Lower lobe of right lung (tissue), 2 donors: ENCODE measurements at regions not wholly inside any gene's neighbourhood (a gene's known extent, or its start where the extent isn't known, plus 50 kb on each side); places are given as distances from the start of the nearest gene placed in this dataset.

Experiments
- ATAC-seq, 2 donors: fragments of 200-7000 bp; cut with Tn5 transposase; one replicate each; pipeline ENCODE4 v1.9.1; 2020 to 2022; ENCODE audit warnings: mild to moderate bottlenecking in 2 of 2, moderate library complexity in 2 of 2
- DNase-seq: peaks from one replicate; pipeline ENCODE4 v3.0.0-alpha.2; 2020
- H3K27ac ChIP-seq: fragments of 200-600 bp; one replicate; pipeline ENCODE4 v1.8.0; 2022
- H3K27me3 ChIP-seq: fragments of 200-600 bp; one replicate; pipeline ENCODE4 v1.8.0; 2022; ENCODE audit warnings: low read depth
- H3K36me3 ChIP-seq: fragments of 200-600 bp; one replicate; pipeline ENCODE4 v1.8.0; 2022; ENCODE audit warnings: mild to moderate bottlenecking
- H3K4me1 ChIP-seq: fragments of 200-600 bp; one replicate; pipeline ENCODE4 v1.8.0; 2022
- H3K4me3 ChIP-seq: fragments of 200-600 bp; one replicate; pipeline ENCODE4 v1.8.0; 2022; ENCODE audit warnings: mild to moderate bottlenecking
- H3K9me3 ChIP-seq: fragments of 200-600 bp; one replicate; pipeline ENCODE4 v1.8.0; 2022
- CTCF ChIP-seq: fragments of 200-600 bp; IDR thresholded peaks from one replicate; pipeline ENCODE4 v1.8.0; 2022; ENCODE audit warnings: antibody characterized with exemption, mild to moderate bottlenecking
- intact Hi-C: fragments of 100-400 bp; cut with DNase I; formaldehyde crosslinking; loops from one replicate; pipeline ENCODE4 v1.11.0; 2022
- donor health status: DM: no; HTN: yes; CAD: no; lungs with severe emphysema.

DNA sequence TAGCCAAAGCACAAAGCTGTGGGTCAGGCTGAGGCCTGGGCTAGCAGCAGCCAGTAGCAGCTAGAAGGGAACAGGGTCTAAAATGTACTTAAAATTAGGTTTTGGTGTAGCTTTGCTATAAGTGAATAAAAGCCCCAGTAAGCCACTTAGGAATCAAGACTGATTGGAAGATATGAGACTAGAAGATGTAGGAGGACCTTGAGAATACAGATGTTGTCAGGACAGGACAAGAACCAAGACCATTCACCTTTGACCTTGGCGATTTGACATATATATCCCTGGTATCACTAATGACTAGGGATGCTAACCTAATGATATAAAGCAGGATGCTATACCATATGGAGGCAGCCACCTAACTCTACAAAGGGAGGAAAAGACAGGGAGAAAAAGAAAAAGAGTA lies 238.1 kb downstream of the FBXO8 start:
- no peak overlapping the region for H3K27ac ChIP-seq
- H3K4me3 ChIP-seq = no peak overlapping the region
- ATAC-seq (no peak), DNase-seq (no peak)
- no peaks in the 10 kb centered on the region for H3K4me1 ChIP-seq
- H3K27me3 ChIP-seq = no peaks in the 10 kb centered on the region
- no peaks in the 10 kb centered on the region for H3K9me3 ChIP-seq
- no peaks in the 10 kb centered on the region for H3K36me3 ChIP-seq
- no peak for TF ChIP-seq CTCF
- intact Hi-C loops = no loop called here

- Histone ChIP-seq H3K27ac (no peak overlapping the region), H3K27me3 (no peaks in the 10 kb centered on the region), H3K9me3 (no peaks in the 10 kb centered on the region), H3K36me3 (no peaks in the 10 kb centered on the region), H3K4me1 (no peaks in the 10 kb centered on the region), H3K4me3 (no peak overlapping the region)
- DNase-seq = no peak
- TF ChIP-seq CTCF = no peak
- ATAC-seq = no peak
- intact Hi-C loops = no loop called here
Observed at GRCh38 chr4:174041555-174042105, 241.8 kb downstream of the FBXO8 start.

DNA sequence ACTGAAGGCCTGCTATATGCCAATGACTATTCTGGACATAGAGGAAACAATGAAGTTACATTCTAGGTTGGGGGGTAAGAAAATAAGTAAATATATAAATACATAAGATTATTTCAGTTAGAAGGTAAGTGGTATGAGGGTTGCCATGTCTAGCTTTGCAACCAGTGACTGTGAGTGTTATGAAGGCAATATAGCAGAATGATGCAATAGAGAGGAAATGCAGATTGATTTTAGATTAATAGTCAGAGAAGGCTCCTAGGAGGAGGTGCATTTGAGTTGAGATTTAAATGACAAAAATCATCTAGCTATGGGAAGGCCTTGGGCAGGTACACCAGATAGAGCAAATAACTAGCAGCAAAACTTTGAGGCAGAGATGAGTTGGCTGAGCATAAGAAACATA lies 243.2 kb downstream of the FBXO8 start:
- DNase-seq (no peak), ATAC-seq (no peak)
- intact Hi-C loops = no loop called here

DNA sequence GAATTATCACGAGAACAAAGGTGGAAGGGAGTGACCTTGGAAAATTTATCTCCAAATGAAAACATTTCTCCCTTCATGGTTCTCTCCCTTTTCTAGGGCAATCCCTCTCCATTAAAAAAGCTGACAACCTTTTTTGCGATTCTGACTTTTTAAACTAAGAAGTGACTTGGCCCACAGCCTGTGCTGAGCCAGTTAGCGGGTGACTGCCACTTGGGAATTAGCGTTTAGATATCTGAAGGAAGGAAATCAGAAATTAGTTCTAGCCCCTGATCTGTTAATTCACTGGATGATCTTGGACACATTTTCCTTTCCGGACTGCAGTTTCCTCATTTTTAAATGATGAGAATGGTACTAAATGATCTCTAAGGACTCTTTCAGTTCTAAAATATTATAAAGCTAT lies 245.0 kb downstream of the FBXO8 start:
- Histone ChIP-seq H3K4me1 (no peaks in the 10 kb centered on the region), H3K27ac (no peak overlapping the region), H3K9me3 (no peaks in the 10 kb centered on the region), H3K4me3 (no peak overlapping the region), H3K27me3 (no peaks in the 10 kb centered on the region), H3K36me3 (no peaks in the 10 kb centered on the region)
- no peak for TF ChIP-seq CTCF
- DNase-seq (no peak), ATAC-seq (no peak)
- intact Hi-C loops = no loop called here

More for the DNA sequence above, 243.2 kb downstream of the FBXO8 start:
- Histone ChIP-seq H3K27ac (no peak overlapping the region), H3K9me3 (no peaks in the 10 kb centered on the region), H3K4me1 (no peaks in the 10 kb centered on the region), H3K36me3 (no peaks in the 10 kb centered on the region), H3K4me3 (no peak overlapping the region), H3K27me3 (no peaks in the 10 kb centered on the region)
- TF ChIP-seq CTCF = no peak

GRCh38 chr4:174037631-174038030 lies 245.8 kb downstream of the FBXO8 start:
- Histone ChIP-seq H3K4me1 (no peaks in the 10 kb centered on the region), H3K9me3 (no peaks in the 10 kb centered on the region), H3K36me3 (no peaks in the 10 kb centered on the region), H3K4me3 (no peak overlapping the region), H3K27ac (no peak overlapping the region), H3K27me3 (no peaks in the 10 kb centered on the region)
- intact Hi-C loops = no loop called here
- DNase-seq (no peak), ATAC-seq (no peak)
- TF ChIP-seq CTCF = no peak

DNA sequence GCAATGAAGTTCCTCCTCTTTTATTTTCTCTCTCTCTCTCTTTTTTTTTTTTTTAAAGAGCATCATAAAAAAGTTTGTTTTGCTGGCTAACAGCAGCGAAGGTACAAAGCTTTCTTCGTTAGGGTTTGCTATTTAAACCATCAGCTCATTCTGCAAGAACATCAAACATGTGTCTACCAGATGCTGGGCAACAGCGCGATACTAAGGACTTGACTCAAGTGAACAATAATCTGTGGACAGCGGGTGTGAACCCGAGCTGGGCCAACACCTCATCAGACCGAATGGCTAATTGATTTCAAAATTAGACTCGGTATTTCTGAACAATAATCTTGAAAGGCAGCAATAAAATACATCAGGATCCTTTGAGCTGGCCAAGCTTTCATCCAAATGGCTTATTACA lies 246.4 kb downstream of the FBXO8 start:
- no peak overlapping the region for H3K27ac ChIP-seq
- no peak for TF ChIP-seq CTCF
- H3K9me3 ChIP-seq = no peaks in the 10 kb centered on the region
- intact Hi-C loops = no loop called here
- no peaks in the 10 kb centered on the region for H3K4me1 ChIP-seq
- ATAC-seq (no peak), DNase-seq (no peak)
- H3K27me3 ChIP-seq = no peaks in the 10 kb centered on the region
- H3K36me3 ChIP-seq = no peaks in the 10 kb centered on the region
- H3K4me3 ChIP-seq = no peak overlapping the region
